MCF 10A (cell line): ENCODE measurements at regions not wholly inside any gene's neighbourhood (a gene's known extent, or its start where the extent isn't known, plus 50 kb on each side); places are given as distances from the start of the nearest gene placed in this dataset.

Experiments
- BruUV-seq: library from RNA; stranded (reverse); fragments of 400-500 nt; replicated peaks from 2 replicates; lab custom pipeline; 2021; lab: Mats Ljungman, UMichigan
- CTCF ChIA-PET: fragments of 300-600 bp; sonication (Branson Sonifier 250); formaldehyde crosslinking; extraction: SDS; loops from one replicate; lab custom pipeline; 2021; ENCODE audit warnings: antibody characterized with exemption, inconsistent platforms; lab: Yijun Ruan, JAX
- POLR2A ChIA-PET: fragments of 300-600, 350-650 bp; sonication (Branson Sonifier 250); formaldehyde crosslinking; extraction: SDS; loops from one replicate; lab custom pipeline; 2020; ENCODE audit warnings: antibody characterized with exemption, inconsistent platforms; lab: Yijun Ruan, JAX
- DNase-seq: peaks from one replicate; pipeline ENCODE4 v3.0.0-alpha.2; 2018; ENCODE audit not compliant: unreplicated experiment
- H3K27ac Mint-ChIP-seq: one replicate; pipeline ENCODE4 v1.8.0; 2022; ENCODE audit warnings: mild to moderate bottlenecking, low read depth, mixed read lengths; ENCODE audit not compliant: unreplicated experiment
- H3K27me3 Mint-ChIP-seq: one replicate; pipeline ENCODE4 v1.8.0; 2022; ENCODE audit warnings: mixed read lengths; ENCODE audit not compliant: insufficient read depth, unreplicated experiment
- H3K36me3 Mint-ChIP-seq: one replicate; pipeline ENCODE4 v1.8.0; 2022; ENCODE audit warnings: mild to moderate bottlenecking, moderate library complexity, mixed read lengths; ENCODE audit not compliant: insufficient read depth, unreplicated experiment
- H3K4me1 Mint-ChIP-seq: one replicate; pipeline ENCODE4 v1.8.0; 2022; ENCODE audit warnings: mixed read lengths; ENCODE audit not compliant: insufficient read depth, unreplicated experiment
- H3K4me3 Mint-ChIP-seq: one replicate; pipeline ENCODE4 v1.8.0; 2022; ENCODE audit warnings: mild to moderate bottlenecking, moderate library complexity, mixed read lengths; ENCODE audit not compliant: unreplicated experiment
- H3K9me3 Mint-ChIP-seq: one replicate; pipeline ENCODE4 v1.8.0; 2022; ENCODE audit warnings: mixed read lengths; ENCODE audit not compliant: unreplicated experiment
- intact Hi-C: fragments of 100-400 bp; cut with micrococcal nuclease; formaldehyde crosslinking; loops from 2 replicates; pipeline ENCODE4 v1.14.1; 2022
- TF ChIP-seq, protein P1 (sequence below): fragments of 200-600 bp; IDR thresholded peaks from one replicate; pipeline ENCODE4 v1.8.0; 2022; ENCODE audit warnings: antibody characterized with exemption, mild to moderate bottlenecking; ENCODE audit not compliant: unreplicated experiment

DNA sequence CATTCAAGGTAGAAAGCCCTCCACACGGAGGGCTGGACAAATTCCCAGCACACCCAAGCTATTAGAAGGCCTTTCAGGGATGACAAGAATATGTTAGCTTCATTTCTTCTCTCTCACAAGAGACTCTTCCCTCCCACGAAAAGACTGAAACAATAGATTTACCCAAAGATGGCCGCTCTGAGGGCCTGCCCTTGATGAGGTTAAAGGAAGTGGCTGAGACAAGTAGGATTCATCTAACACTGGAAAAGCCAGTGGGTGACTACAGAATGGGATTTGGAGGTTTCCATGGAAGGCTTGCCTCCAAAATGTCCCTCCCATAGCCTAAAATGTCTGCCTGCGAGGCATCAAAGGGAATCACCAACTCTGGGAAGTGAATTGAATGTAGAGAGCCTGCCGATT lies 277.6 kb downstream of the CLIC5 start:
- no peaks in the 10 kb centered on the region for H3K4me1 Mint-ChIP-seq
- no TSS peak for BruUV-seq
- intact Hi-C loops: no loop called here
- POLR2A ChIA-PET: no interaction called here
- H3K27ac Mint-ChIP-seq: no peak overlapping the region
- H3K9me3 Mint-ChIP-seq: no peaks in the 10 kb centered on the region
- H3K27me3 Mint-ChIP-seq: peaks cover 15% of the 10 kb centered on the region
- H3K4me3 Mint-ChIP-seq: no peak overlapping the region
- TF ChIP-seq, protein P1, sequence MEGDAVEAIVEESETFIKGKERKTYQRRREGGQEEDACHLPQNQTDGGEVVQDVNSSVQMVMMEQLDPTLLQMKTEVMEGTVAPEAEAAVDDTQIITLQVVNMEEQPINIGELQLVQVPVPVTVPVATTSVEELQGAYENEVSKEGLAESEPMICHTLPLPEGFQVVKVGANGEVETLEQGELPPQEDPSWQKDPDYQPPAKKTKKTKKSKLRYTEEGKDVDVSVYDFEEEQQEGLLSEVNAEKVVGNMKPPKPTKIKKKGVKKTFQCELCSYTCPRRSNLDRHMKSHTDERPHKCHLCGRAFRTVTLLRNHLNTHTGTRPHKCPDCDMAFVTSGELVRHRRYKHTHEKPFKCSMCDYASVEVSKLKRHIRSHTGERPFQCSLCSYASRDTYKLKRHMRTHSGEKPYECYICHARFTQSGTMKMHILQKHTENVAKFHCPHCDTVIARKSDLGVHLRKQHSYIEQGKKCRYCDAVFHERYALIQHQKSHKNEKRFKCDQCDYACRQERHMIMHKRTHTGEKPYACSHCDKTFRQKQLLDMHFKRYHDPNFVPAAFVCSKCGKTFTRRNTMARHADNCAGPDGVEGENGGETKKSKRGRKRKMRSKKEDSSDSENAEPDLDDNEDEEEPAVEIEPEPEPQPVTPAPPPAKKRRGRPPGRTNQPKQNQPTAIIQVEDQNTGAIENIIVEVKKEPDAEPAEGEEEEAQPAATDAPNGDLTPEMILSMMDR: no peak
- CTCF ChIA-PET: interaction anchor here (1.0 kb wide), 1 partner anchor 23 kb away, joined by 3 read pairs; no protein-coding TSS in a partner anchor
- DNase-seq: no peak
- no peaks in the 10 kb centered on the region for H3K36me3 Mint-ChIP-seq

DNA sequence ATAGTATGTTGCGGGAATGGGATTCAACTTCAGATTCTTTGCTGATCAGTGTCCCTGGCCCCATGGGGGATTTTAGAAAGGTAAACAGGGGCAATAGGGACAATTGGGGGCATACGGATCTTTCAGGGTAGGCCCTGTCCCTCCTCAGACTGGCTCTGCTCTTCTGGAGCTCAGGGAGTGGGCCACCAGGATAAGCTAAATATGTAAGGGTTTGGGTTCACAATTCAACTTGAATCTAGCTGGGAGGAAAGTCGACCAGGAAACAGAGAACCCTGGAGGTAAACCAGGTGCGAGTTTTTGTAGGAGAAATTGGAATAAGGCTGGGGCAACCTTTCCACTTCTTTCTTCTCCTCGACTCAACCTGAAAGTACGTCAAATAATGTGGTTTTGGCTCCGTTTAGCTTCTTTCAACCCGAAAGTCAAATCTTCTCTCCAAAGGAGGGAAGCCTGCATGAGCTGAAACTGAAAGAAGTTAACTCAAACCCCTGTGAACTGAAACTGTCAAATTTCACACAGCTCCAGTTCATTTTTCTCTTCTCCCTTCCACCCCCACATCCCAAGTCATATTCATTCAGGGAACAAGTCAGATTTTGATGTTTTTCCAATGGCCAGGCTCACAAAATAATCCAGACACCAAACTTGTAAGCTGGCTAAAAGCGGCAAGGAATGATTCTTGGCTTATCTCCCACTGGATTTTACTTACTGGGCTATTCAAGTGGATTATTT lies 278.2 kb downstream of the CLIC5 start:
- no peaks in the 10 kb centered on the region for H3K9me3 Mint-ChIP-seq
- intact Hi-C loops: no loop called here
- H3K4me3 Mint-ChIP-seq: no peak overlapping the region
- H3K36me3 Mint-ChIP-seq: no peaks in the 10 kb centered on the region
- H3K4me1 Mint-ChIP-seq: no peaks in the 10 kb centered on the region
- ChIA-PET CTCF (interaction anchor here (1.0 kb wide), 1 partner anchor 23 kb away, joined by 3 read pairs; no protein-coding TSS in a partner anchor), POLR2A (no interaction called here)
- DNase-seq: no peak
- no TSS peak for BruUV-seq
- no peak overlapping the region for H3K27ac Mint-ChIP-seq
- TF ChIP-seq, protein P1: no peak
- peaks cover 21% of the 10 kb centered on the region for H3K27me3 Mint-ChIP-seq

GRCh38 chr6:45736134-45736533 lies 279.5 kb downstream of the CLIC5 start:
- ChIA-PET POLR2A (no interaction called here), CTCF (interaction anchor here (0.6 kb wide), 1 partner anchor 186 kb away, joined by 3 read pairs; no protein-coding TSS in a partner anchor)
- Mint-ChIP-seq H3K9me3 (no peaks in the 10 kb centered on the region), H3K4me1 (no peaks in the 10 kb centered on the region), H3K36me3 (no peaks in the 10 kb centered on the region), H3K27me3 (peaks cover 28% of the 10 kb centered on the region), H3K4me3 (no peak overlapping the region), H3K27ac (no peak overlapping the region)
- DNase-seq: no peak
- no TSS peak for BruUV-seq
- TF ChIP-seq, protein P1: no peak
- intact Hi-C loops: no loop called here

GRCh38 chr6:45732731-45733130 lies 282.9 kb downstream of the CLIC5 start:
- TF ChIP-seq, protein P1: no peak
- DNase-seq: no peak
- Mint-ChIP-seq H3K27me3 (peaks cover 28% of the 10 kb centered on the region), H3K4me1 (peaks cover 9% of the 10 kb centered on the region), H3K9me3 (no peaks in the 10 kb centered on the region), H3K4me3 (no peak overlapping the region), H3K36me3 (no peaks in the 10 kb centered on the region), H3K27ac (no peak overlapping the region)
- CTCF ChIA-PET: no interaction called here
- intact Hi-C loops: no loop called here
- POLR2A ChIA-PET: no interaction called here
- no TSS peak for BruUV-seq
